GM23338 (cell line): ENCODE measurements at regions not wholly inside any gene's neighbourhood (a gene's known extent, or its start where the extent isn't known, plus 50 kb on each side); places are given as distances from the start of the nearest gene placed in this dataset.

ENCODE experiments used
- ATAC-seq: fragments of 200-7000 bp; cut with Tn5 transposase; 3 replicates; pipeline ENCODE4 v1.9.1; 2020
- DNase-seq: peaks from one replicate; pipeline ENCODE4 v3.0.0-alpha.2; 2015; ENCODE audit warnings: low spot score
- H2AFZ ChIP-seq: fragments of 200-600 bp; sonication (generic); 2 replicates; pipeline ENCODE4 v1.8.0; 2016; ENCODE audit warnings: antibody characterized with exemption, mild to moderate bottlenecking, moderate library complexity
- H3F3A ChIP-seq: fragments of 200-600 bp; sonication (generic); replicated peaks from 2 replicates; pipeline ENCODE4 v1.8.0; 2017; ENCODE audit warnings: antibody characterized with exemption, mixed run types, low read depth
- H3K27ac ChIP-seq: fragments of 200-600 bp; sonication (generic); 2 replicates; pipeline ENCODE4 v1.6.1; 2016; ENCODE audit warnings: low read depth
- H3K27me3 ChIP-seq: fragments of 200-600 bp; sonication (generic); 2 replicates; pipeline ENCODE4 v1.8.0; 2016; ENCODE audit warnings: mild to moderate bottlenecking, mixed run types, moderate library complexity; ENCODE audit not compliant: insufficient read depth
- H3K36me3 ChIP-seq: fragments of 200-600 bp; sonication (generic); 2 replicates; pipeline ENCODE4 v1.8.0; 2016; ENCODE audit warnings: mild to moderate bottlenecking; ENCODE audit not compliant: insufficient read depth
- H3K4me1 ChIP-seq: fragments of 200-600 bp; sonication (generic); 2 replicates; pipeline ENCODE4 v1.8.0; 2016; ENCODE audit warnings: mild to moderate bottlenecking, moderate library complexity; ENCODE audit not compliant: insufficient read depth
- H3K4me2 ChIP-seq: fragments of 200-600 bp; sonication (generic); 2 replicates; pipeline ENCODE4 v1.7.1; 2017; ENCODE audit warnings: mixed run types
- H3K4me3 ChIP-seq: fragments of 200-600 bp; sonication (generic); 2 replicates; pipeline ENCODE4 v1.6.1; 2016; ENCODE audit warnings: mixed run types
- H3K79me2 ChIP-seq: fragments of 200-600 bp; sonication (generic); replicated peaks from 2 replicates; pipeline ENCODE4 v1.8.0; 2017; ENCODE audit warnings: mild to moderate bottlenecking; ENCODE audit not compliant: insufficient read depth
- H3K9me2 ChIP-seq: fragments of 200-600 bp; sonication (generic); 2 replicates; pipeline ENCODE4 v1.8.0; 2017; ENCODE audit not compliant: insufficient read depth
- H4K20me1 ChIP-seq: fragments of 200-600 bp; sonication (generic); replicated peaks from 2 replicates; pipeline ENCODE4 v1.8.0; 2017; ENCODE audit warnings: mild to moderate bottlenecking; ENCODE audit not compliant: insufficient read depth
- H3K27ac Mint-ChIP-seq: 2 replicates; pipeline ENCODE4 v1.8.0; 2020; ENCODE audit warnings: inconsistent platforms, mild to moderate bottlenecking, moderate library complexity, mixed read lengths
- H3K27me3 Mint-ChIP-seq: 3 replicates; pipeline ENCODE4 v1.8.0; 2022; ENCODE audit warnings: low read depth, mild to moderate bottlenecking, moderate library complexity, mixed read lengths, inconsistent platforms; ENCODE audit not compliant: insufficient read depth, poor library complexity
- H3K36me3 Mint-ChIP-seq: 3 replicates; pipeline ENCODE4 v1.8.0; 2021; ENCODE audit warnings: low read depth, mild to moderate bottlenecking, inconsistent platforms, moderate library complexity, mixed read lengths
- H3K4me1 Mint-ChIP-seq: 3 replicates; pipeline ENCODE4 v1.8.0; 2020; ENCODE audit warnings: mild to moderate bottlenecking, inconsistent platforms, mixed read lengths
- H3K4me3 Mint-ChIP-seq: 3 replicates; pipeline ENCODE4 v1.8.0; 2021; ENCODE audit warnings: moderate library complexity, mild to moderate bottlenecking, inconsistent platforms, mixed read lengths
- H3K9me3 Mint-ChIP-seq: 3 replicates; pipeline ENCODE4 v1.8.0; 2020; ENCODE audit warnings: moderate library complexity, mild to moderate bottlenecking, inconsistent platforms, mixed read lengths
- CREB1 ChIP-seq: fragments of 250-450 bp; sonication (Bioruptor Pico); IDR thresholded peaks from 2 replicates; pipeline ENCODE4 v1.5.0; 2020; ENCODE audit warnings: low read depth, mild to moderate bottlenecking, moderate library complexity
- CTCF ChIP-seq, 2 experiments: fragments of 200-600 bp in 1 of 2; sonication (generic) in 1 of 2; conservative IDR thresholded peaks; 2 replicates each; pipeline versions ENCODE4 v1.5.1 to v1.6.1; 2016 to 2017; ENCODE audit warnings: antibody characterized with exemption in 2 of 2, low read depth in 2 of 2, mild to moderate bottlenecking in 2 of 2, moderate library complexity in 1 of 2
- ETS1 ChIP-seq: IDR thresholded peaks from 2 replicates; pipeline ENCODE4 v1.6.1; 2016; ENCODE audit warnings: antibody characterized with exemption
- JUNB ChIP-seq: IDR thresholded peaks from one replicate; pipeline ENCODE4 v1.6.1; 2016; ENCODE audit warnings: antibody characterized with exemption; ENCODE audit not compliant: unreplicated experiment
- POLR2AphosphoS5 ChIP-seq: IDR thresholded peaks from 2 replicates; pipeline ENCODE4 v1.6.1; 2016; ENCODE audit warnings: antibody characterized with exemption, low read depth
- REST ChIP-seq: IDR thresholded peaks from one replicate; pipeline ENCODE4 v1.6.1; 2018; ENCODE audit warnings: antibody characterized with exemption; ENCODE audit not compliant: unreplicated experiment
- ZNF114 ChIP-seq: fragments of 250-450 bp; sonication (Bioruptor Pico); IDR thresholded peaks from 2 replicates; pipeline ENCODE4 v1.5.0; 2020; ENCODE audit warnings: mild to moderate bottlenecking, moderate library complexity
- ZNF331 ChIP-seq: fragments of 250-450 bp; sonication (Bioruptor Pico); IDR thresholded peaks from 2 replicates; pipeline ENCODE4 v1.5.0; 2020; ENCODE audit warnings: low read depth, mild to moderate bottlenecking, moderate library complexity

- Histone ChIP-seq H3K36me3 (peaks cover 38% of the 10 kb centered on the region), H2AFZ (no peak overlapping the region), H4K20me1 (no peaks in the 10 kb centered on the region), H3K9me2 (no peaks in the 10 kb centered on the region), H3K4me1 (no peaks in the 10 kb centered on the region), H3K27ac (no peak overlapping the region), H3K4me2 (no peak overlapping the region), H3F3A (no peaks in the 10 kb centered on the region), H3K79me2 (no peaks in the 10 kb centered on the region), H3K4me3 (no peak overlapping the region), H3K27me3 (no peaks in the 10 kb centered on the region; the same call in 1 of the 2 replicates)
- peaks cover 15% of the 10 kb centered on the region for H3K36me3 Mint-ChIP-seq
- no peaks in the 10 kb centered on the region for H3K27me3 Mint-ChIP-seq
- no peak for ATAC-seq
- no peak overlapping the region for H3K27ac Mint-ChIP-seq
- H3K9me3 Mint-ChIP-seq, result peaks cover 85% of the 10 kb centered on the region
- H3K4me3 Mint-ChIP-seq, result no peak overlapping the region
- no peaks in the 10 kb centered on the region for H3K4me1 Mint-ChIP-seq
- TF ChIP-seq ETS1 (no peak), REST (no peak), CTCF (conservative IDR thresholded peaks at IDR 0.05; ENCODE audit: low read depth in 2 of 2) (no peak), CREB1 (no peak), POLR2AphosphoS5 (no peak), ZNF114 (CRISPR knock-in tag) (no peak)
- DNase-seq, result no peak
These were observed 1528.7 kb downstream of the UQCRFS1 start for GRCh38 chr19:27684293-27684692.

- Histone ChIP-seq H2AFZ (no peak overlapping the region), H3K9me2 (no peaks in the 10 kb centered on the region), H3K27me3 (no peaks in the 10 kb centered on the region; the same call in 1 of the 2 replicates), H3K4me2 (no peak overlapping the region), H3K79me2 (no peaks in the 10 kb centered on the region), H3K4me3 (no peak overlapping the region), H3K36me3 (peaks cover 29% of the 10 kb centered on the region), H3K4me1 (no peaks in the 10 kb centered on the region), H4K20me1 (no peaks in the 10 kb centered on the region), H3K27ac (no peak overlapping the region), H3F3A (no peaks in the 10 kb centered on the region)
- no peak overlapping the region for H3K4me3 Mint-ChIP-seq
- no peaks in the 10 kb centered on the region for H3K27me3 Mint-ChIP-seq
- peaks cover 94% of the 10 kb centered on the region for H3K9me3 Mint-ChIP-seq
- ATAC-seq (no peak), DNase-seq (no peak)
- H3K4me1 Mint-ChIP-seq, result no peaks in the 10 kb centered on the region
- H3K27ac Mint-ChIP-seq, result no peak overlapping the region
- peaks cover 37% of the 10 kb centered on the region for H3K36me3 Mint-ChIP-seq
- TF ChIP-seq REST (no peak), JUNB (no peak), ZNF331 (CRISPR knock-in tag) (no peak), POLR2AphosphoS5 (no peak)
These were observed 1531.0 kb downstream of the UQCRFS1 start for GRCh38 chr19:27681972-27682371.
